Ovary (tissue), 3 donors: ENCODE measurements at regions not wholly inside any gene's neighbourhood (a gene's known extent, or its start where the extent isn't known, plus 50 kb on each side); places are given as distances from the start of the nearest gene placed in this dataset.

ENCODE experiments used
- CTCF ChIP-seq, 3 donors: fragments of 450-650 bp in 2 of 3; fragments of 200-600 bp in 1 of 3; IDR thresholded peaks; one replicate each; pipeline versions ENCODE4 v1.5.1 to v1.8.0; 2016 to 2022; ENCODE audit warnings: antibody characterized with exemption in 3 of 3, mild to moderate bottlenecking in 1 of 3
- POLR2A ChIP-seq: fragments of 450-650 bp; IDR thresholded peaks from one replicate; pipeline ENCODE4 v1.6.1; 2017; ENCODE audit warnings: antibody characterized with exemption, mild to moderate bottlenecking, moderate library complexity
- donor health status: DM: no; HTN: no; CAD: no.

DNA sequence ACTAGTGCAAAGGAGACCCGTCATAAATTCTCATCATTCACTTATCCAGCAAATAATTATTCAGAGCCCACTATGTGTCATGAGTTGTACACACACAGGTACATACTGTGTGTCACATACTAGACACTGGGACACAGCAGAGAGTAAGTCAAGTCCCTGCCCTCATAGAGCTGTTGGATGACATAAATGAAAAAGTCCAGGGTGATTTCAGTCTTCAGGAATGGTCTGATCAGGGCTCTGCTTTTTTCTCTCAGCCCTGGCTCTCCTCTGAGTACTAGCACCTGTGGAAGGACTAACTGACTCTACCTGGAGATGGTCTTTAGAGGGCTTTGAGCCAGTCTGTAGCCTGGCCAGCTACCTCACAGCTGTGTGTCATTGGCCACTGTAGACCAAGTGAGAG, 198.0 kb upstream of the LEF1 start:
- no peak for TF ChIP-seq CTCF (IDR thresholded peaks at IDR 0.05)
- TF ChIP-seq POLR2A, result no peak
